B cell (primary cell): ENCODE measurements at regions not wholly inside any gene's neighbourhood (a gene's known extent, or its start where the extent isn't known, plus 50 kb on each side); places are given as distances from the start of the nearest gene placed in this dataset.

Experiments
- ATAC-seq: fragments of 200-7000 bp; cut with Tn5 transposase; one replicate; pipeline ENCODE4 v1.10.0; 2021; ENCODE audit warnings: low read depth, mild to moderate bottlenecking, moderate number of reproducible peaks, moderate library complexity
- CTCF ChIA-PET: fragments of 350-600 bp; sonication (Branson Sonifier 250); formaldehyde crosslinking; loops from one replicate; lab custom pipeline; 2021; ENCODE audit warnings: antibody characterized with exemption, inconsistent platforms; lab: Charles Lee
- POLR2A ChIA-PET: fragments of 350-600 bp; sonication (Branson Sonifier 250); formaldehyde crosslinking; loops from one replicate; lab custom pipeline; 2021; ENCODE audit warnings: antibody characterized with exemption; lab: Charles Lee
- DNase-seq: peaks from one replicate; pipeline ENCODE4 v3.0.0; 2013
- H2AFZ ChIP-seq: 2 replicates; pipeline ENCODE4 v1.6.1; 2012; ENCODE audit warnings: mild to moderate bottlenecking, low read depth, low read length; ENCODE audit not compliant: insufficient read depth, poor library complexity, severe bottlenecking
- H3K27ac ChIP-seq, 2 donors: 1 replicate in 1 of 2; 2 replicates in 1 of 2; pipeline ENCODE4 v1.5.1; 2012 to 2013; ENCODE audit warnings: low read length in 2 of 2, mild to moderate bottlenecking in 2 of 2, moderate library complexity in 1 of 2
- H3K27me3 ChIP-seq, 4 experiments: fragments of 200-600 bp in 1 of 4; sonication (generic) in 1 of 4; replicated peaks in 1 of 4; 1 replicate in 2 of 4; 2 replicates in 2 of 4; pipeline versions ENCODE4 v1.6.1 to v1.7.0; 2013 to 2016; ENCODE audit warnings: low read length in 3 of 4, mild to moderate bottlenecking in 2 of 4, mixed read lengths in 1 of 4, moderate library complexity in 1 of 4; ENCODE audit not compliant: insufficient read depth in 4 of 4, control insufficient read depth in 3 of 4; ENCODE audit errors: control extremely low read depth in 1 of 4
- H3K36me3 ChIP-seq, 2 experiments: replicated peaks in 1 of 2; 1 replicate in 1 of 2; 2 replicates in 1 of 2; pipeline versions ENCODE4 v1.6.1 to v1.7.1; 2013; ENCODE audit warnings: low read length in 1 of 2; ENCODE audit not compliant: insufficient read depth in 2 of 2, control insufficient read depth in 1 of 2; ENCODE audit errors: control extremely low read depth in 1 of 2, extremely low read depth in 1 of 2
- H3K4me1 ChIP-seq, 2 donors: fragments of 200-600 bp in 1 of 2; sonication (generic) in 1 of 2; 1 replicate in 1 of 2; 2 replicates in 1 of 2; pipeline versions ENCODE4 v1.5.1 to v1.6.1; 2013 to 2017; ENCODE audit warnings: low read length in 2 of 2; ENCODE audit not compliant: control insufficient read depth in 2 of 2, insufficient read depth in 2 of 2
- H3K4me2 ChIP-seq: replicated peaks from 2 replicates; pipeline ENCODE3; 2012; ENCODE audit warnings: mild to moderate bottlenecking, low read depth, low read length; ENCODE audit not compliant: poor library complexity, severe bottlenecking
- H3K4me3 ChIP-seq, 5 experiments: fragments of 200-600 bp in 1 of 5; sonication (generic) in 1 of 5; 1 replicate in 3 of 5; 2 replicates in 2 of 5; pipeline versions ENCODE4 v1.5.1 to v1.7.0; 2011 to 2016; ENCODE audit warnings: low read length in 4 of 5, mild to moderate bottlenecking in 4 of 5, low read depth in 2 of 5, control low read depth in 1 of 5, moderate library complexity in 1 of 5; ENCODE audit not compliant: insufficient read depth in 1 of 5; ENCODE audit errors: control extremely low read depth in 1 of 5, extremely low read depth in 1 of 5
- H3K79me2 ChIP-seq: fragments of 200-600 bp; sonication (generic); one replicate; pipeline ENCODE4 v1.6.0; 2016; ENCODE audit warnings: low read length; ENCODE audit not compliant: control insufficient read depth, insufficient read depth
- H3K9ac ChIP-seq: fragments of 200-600 bp; sonication (generic); 2 replicates; pipeline ENCODE4 v1.6.1; 2017; ENCODE audit warnings: mild to moderate bottlenecking, low read length, moderate library complexity
- H3K9me3 ChIP-seq, 3 donors: one replicate each; pipeline versions ENCODE4 v1.6.1 to v1.7.1; 2013; ENCODE audit warnings: low read length in 2 of 3; ENCODE audit not compliant: control insufficient read depth in 2 of 3, insufficient read depth in 1 of 3; ENCODE audit errors: control extremely low read depth in 1 of 3
- H4K20me1 ChIP-seq: 2 replicates; pipeline ENCODE4 v1.6.0; 2012; ENCODE audit warnings: mild to moderate bottlenecking, low read length; ENCODE audit not compliant: insufficient read depth, control insufficient read depth, poor library complexity, severe bottlenecking
- H3K27ac Mint-ChIP-seq: one replicate; pipeline ENCODE4 v1.8.0; 2021; ENCODE audit warnings: mixed read lengths
- H3K27me3 Mint-ChIP-seq: one replicate; pipeline ENCODE4 v1.8.0; 2021; ENCODE audit warnings: mixed read lengths
- H3K4me1 Mint-ChIP-seq: one replicate; pipeline ENCODE4 v1.8.0; 2021; ENCODE audit warnings: mixed read lengths
- H3K4me3 Mint-ChIP-seq: one replicate; pipeline ENCODE4 v1.8.0; 2021; ENCODE audit warnings: mixed read lengths
- H3K9me3 Mint-ChIP-seq: one replicate; pipeline ENCODE4 v1.8.0; 2022; ENCODE audit warnings: mixed read lengths; ENCODE audit not compliant: insufficient read depth
- EZH2 ChIP-seq: IDR thresholded peaks from 2 replicates; pipeline ENCODE4 v1.6.1; 2012; ENCODE audit warnings: borderline replicate concordance, low read depth, mild to moderate bottlenecking, moderate library complexity, low read length; ENCODE audit not compliant: insufficient read depth, poor library complexity, severe bottlenecking
- WGBS: methylation state at CpG from one replicate; pipeline ENCODE4 v1.1.5; 2013; ENCODE audit warnings: missing lambda C conversion rate; ENCODE audit not compliant: insufficient coverage; 5-methylcytosine and 5-hydroxymethylcytosine counted together
- intact Hi-C: fragments of 100-400 bp; cut with micrococcal nuclease; formaldehyde crosslinking; loops from one replicate; pipeline ENCODE4 v1.10.0; 2022
- TF ChIP-seq, protein P1 (sequence below): fragments of 200-600 bp; IDR thresholded peaks from one replicate; pipeline ENCODE4 v1.8.0; 2022; ENCODE audit warnings: antibody characterized with exemption, mild to moderate bottlenecking

DNA sequence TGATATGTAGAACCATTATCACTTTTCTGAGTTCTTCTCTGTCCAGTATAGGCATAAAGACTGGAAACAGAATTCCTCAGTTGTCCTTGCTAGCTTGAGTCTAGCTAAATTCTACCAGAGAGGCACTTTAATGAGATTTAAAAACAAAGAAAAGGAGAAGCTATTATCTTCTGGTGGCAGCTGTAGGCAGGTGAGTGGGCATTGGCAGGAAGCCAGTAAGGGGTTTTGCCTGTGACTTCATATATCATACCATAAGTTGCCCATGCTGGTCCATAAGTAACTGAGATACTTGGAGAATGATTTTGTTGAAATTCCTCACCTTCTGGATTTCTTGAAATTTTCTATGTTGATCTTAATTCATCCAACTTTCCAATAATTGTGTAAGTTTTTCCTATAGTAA lies 402.3 kb upstream of the TGFBR2 start:
- ATAC-seq (no peak), DNase-seq (no peak)
- peaks cover 7% of the 10 kb centered on the region for H3K4me1 Mint-ChIP-seq
- H3K4me3 ChIP-seq: no peak overlapping the region
- no peak overlapping the region for H3K9ac ChIP-seq
- H3K27me3 ChIP-seq: no peaks in the 10 kb centered on the region
- intact Hi-C loops: no loop called here
- H3K4me3 Mint-ChIP-seq: no peak overlapping the region
- no peaks in the 10 kb centered on the region for H3K9me3 ChIP-seq
- H3K4me2 ChIP-seq: no peak overlapping the region
- no peak overlapping the region for H2AFZ ChIP-seq
- CTCF ChIA-PET: interaction anchor here (0.6 to 3.3 kb wide), 5 partner anchors 9 to 1900 kb away, joined by 3 to 10 read pairs (median 3); no protein-coding TSS in a partner anchor
- no peaks in the 10 kb centered on the region for H3K27me3 Mint-ChIP-seq
- H4K20me1 ChIP-seq: no peaks in the 10 kb centered on the region
- no peak overlapping the region for H3K27ac ChIP-seq
- H3K79me2 ChIP-seq: no peaks in the 10 kb centered on the region
- H3K36me3 ChIP-seq: no peaks in the 10 kb centered on the region
- H3K9me3 Mint-ChIP-seq: no peaks in the 10 kb centered on the region
- TF ChIP-seq, protein P1, sequence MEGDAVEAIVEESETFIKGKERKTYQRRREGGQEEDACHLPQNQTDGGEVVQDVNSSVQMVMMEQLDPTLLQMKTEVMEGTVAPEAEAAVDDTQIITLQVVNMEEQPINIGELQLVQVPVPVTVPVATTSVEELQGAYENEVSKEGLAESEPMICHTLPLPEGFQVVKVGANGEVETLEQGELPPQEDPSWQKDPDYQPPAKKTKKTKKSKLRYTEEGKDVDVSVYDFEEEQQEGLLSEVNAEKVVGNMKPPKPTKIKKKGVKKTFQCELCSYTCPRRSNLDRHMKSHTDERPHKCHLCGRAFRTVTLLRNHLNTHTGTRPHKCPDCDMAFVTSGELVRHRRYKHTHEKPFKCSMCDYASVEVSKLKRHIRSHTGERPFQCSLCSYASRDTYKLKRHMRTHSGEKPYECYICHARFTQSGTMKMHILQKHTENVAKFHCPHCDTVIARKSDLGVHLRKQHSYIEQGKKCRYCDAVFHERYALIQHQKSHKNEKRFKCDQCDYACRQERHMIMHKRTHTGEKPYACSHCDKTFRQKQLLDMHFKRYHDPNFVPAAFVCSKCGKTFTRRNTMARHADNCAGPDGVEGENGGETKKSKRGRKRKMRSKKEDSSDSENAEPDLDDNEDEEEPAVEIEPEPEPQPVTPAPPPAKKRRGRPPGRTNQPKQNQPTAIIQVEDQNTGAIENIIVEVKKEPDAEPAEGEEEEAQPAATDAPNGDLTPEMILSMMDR: no peak
- TF ChIP-seq EZH2: no peak
- POLR2A ChIA-PET: no interaction called here
- no peak overlapping the region for H3K27ac Mint-ChIP-seq
- H3K4me1 ChIP-seq: peaks cover 0 to 5% of the 10 kb centered on the region in 2 donors

DNA sequence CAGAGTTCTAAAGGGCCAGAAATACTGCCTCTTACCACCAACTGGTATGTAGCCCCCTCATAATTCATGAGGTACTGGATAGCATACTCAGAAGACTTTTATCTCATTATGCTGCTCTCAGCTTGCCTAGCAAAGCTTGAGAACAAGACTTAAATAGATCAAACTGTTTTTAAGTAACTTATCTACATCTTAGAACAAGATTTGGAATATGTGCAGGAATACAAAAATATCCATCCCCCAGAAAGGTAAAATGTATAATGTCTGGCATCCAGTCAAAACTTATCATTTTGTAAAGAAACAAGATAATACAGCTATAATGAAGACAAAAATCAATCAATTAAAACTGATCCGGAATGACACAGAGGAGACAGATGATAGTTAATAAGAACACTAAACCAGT lies 400.4 kb upstream of the TGFBR2 start:
- peaks cover 0 to 5% of the 10 kb centered on the region in 2 donors for H3K4me1 ChIP-seq
- Mint-ChIP-seq H3K27ac (no peak overlapping the region), H3K27me3 (no peaks in the 10 kb centered on the region), H3K4me1 (peaks cover 9% of the 10 kb centered on the region), H3K4me3 (no peak overlapping the region), H3K9me3 (no peaks in the 10 kb centered on the region)
- no peaks in the 10 kb centered on the region for H4K20me1 ChIP-seq
- no peaks in the 10 kb centered on the region for H3K79me2 ChIP-seq
- H3K9me3 ChIP-seq: no peaks in the 10 kb centered on the region
- DNase-seq (no peak), ATAC-seq (no peak)
- no peak overlapping the region for H3K27ac ChIP-seq
- H3K36me3 ChIP-seq: no peaks in the 10 kb centered on the region
- POLR2A ChIA-PET: interaction anchor here (1.3 kb wide), 1 partner anchor 419 kb away, joined by 5 read pairs; no protein-coding TSS in a partner anchor
- no peak overlapping the region for H2AFZ ChIP-seq
- no CpG with 5 or more reads among the region's 1 CpG for WGBS
- no peaks in the 10 kb centered on the region for H3K27me3 ChIP-seq
- no peak overlapping the region for H3K9ac ChIP-seq
- CTCF ChIA-PET: interaction anchor here (1.6 to 3.3 kb wide), 3 partner anchors 8 to 487 kb away, joined by 5 to 10 read pairs (median 6); no protein-coding TSS in a partner anchor
- no peak overlapping the region for H3K4me2 ChIP-seq
- intact Hi-C loops: no loop called here
- TF ChIP-seq, protein P1: no peak
- TF ChIP-seq EZH2: no peak
- no peak overlapping the region for H3K4me3 ChIP-seq
